HG02981 (cell line): ENCODE measurements at regions not wholly inside any gene's neighbourhood (a gene's known extent, or its start where the extent isn't known, plus 50 kb on each side); places are given as distances from the start of the nearest gene placed in this dataset.
A peak's percentile ranks its signal among the peaks of the same experiment; 100 is the strongest.

ENCODE experiments used
- ATAC-seq: cut with Tn5 transposase; IDR thresholded peaks from one replicate; pipeline ENCODE4 v1.9.1; 2021; ENCODE audit warnings: mild to moderate bottlenecking, moderate library complexity; ENCODE audit not compliant: unreplicated experiment

- ATAC-seq: no peak
Measured at GRCh38 chr17:77454242-77455095, 313.7 kb downstream of the SEC14L1 start.

- no peak for ATAC-seq
Measured at GRCh38 chr17:77455111-77455890, 314.5 kb downstream of the SEC14L1 start.

GRCh38 chr17:77455891-77456260 lies 315.1 kb downstream of the SEC14L1 start:
- ATAC-seq: no peak

GRCh38 chr17:77456271-77456950 lies 315.6 kb downstream of the SEC14L1 start:
- no peak for ATAC-seq

- ATAC-seq: no peak
Measured at GRCh38 chr17:77456951-77457548, 316.3 kb downstream of the SEC14L1 start.

- ATAC-seq: no peak
Measured at GRCh38 chr17:77457572-77458201, 316.9 kb downstream of the SEC14L1 start.

- ATAC-seq: no peak
Measured at GRCh38 chr17:77458202-77459017, 317.6 kb downstream of the SEC14L1 start.

GRCh38 chr17:77459018-77459755 lies 318.4 kb downstream of the SEC14L1 start:
- no peak for ATAC-seq

GRCh38 chr17:77460514-77461046 lies 319.8 kb downstream of the SEC14L1 start:
- no peak for ATAC-seq

GRCh38 chr17:77461277-77462057 lies 320.7 kb downstream of the SEC14L1 start:
- ATAC-seq: no peak

- peak; percentile 24 for ATAC-seq
Measured at GRCh38 chr17:77462090-77462489, 321.3 kb downstream of the SEC14L1 start.

GRCh38 chr17:77462553-77463497 lies 322.1 kb downstream of the SEC14L1 start:
- no peak for ATAC-seq

- ATAC-seq: no peak
Measured at GRCh38 chr17:77464988-77465357, 324.2 kb downstream of the SEC14L1 start.

GRCh38 chr17:77465358-77466041 lies 324.7 kb downstream of the SEC14L1 start:
- peak; percentile 55 for ATAC-seq

GRCh38 chr17:77466140-77466539 lies 325.4 kb downstream of the SEC14L1 start:
- no peak for ATAC-seq

GRCh38 chr17:77466596-77467223 lies 325.9 kb downstream of the SEC14L1 start:
- ATAC-seq: no peak
